ENCODE measurements at regions not wholly inside any gene's neighbourhood (a gene's known extent, or its start where the extent isn't known, plus 50 kb on each side); places are given as distances from the start of the nearest gene placed in this dataset.

DNA sequence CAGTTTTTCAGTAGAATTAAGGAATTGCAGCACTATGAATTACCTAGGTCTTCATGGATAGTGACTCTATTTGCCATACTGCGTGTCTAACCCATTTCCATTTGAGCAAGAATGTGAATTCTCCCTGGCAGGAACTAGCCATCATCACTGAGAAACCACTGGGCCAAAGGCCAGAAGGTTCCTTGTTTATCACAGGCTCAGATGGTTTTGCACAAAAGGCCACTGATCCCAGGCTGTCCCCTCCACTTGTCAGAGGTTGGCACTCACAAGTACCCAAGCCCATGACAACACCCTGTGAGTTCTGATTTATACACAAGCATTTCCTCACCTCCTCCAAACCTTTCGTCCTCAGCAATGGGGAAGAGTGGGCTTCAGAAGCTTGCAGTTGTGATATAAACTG lies 131.8 kb downstream of the FOXB1 start:
- no peak for TF ChIP-seq POLR2A (IDR thresholded peaks at IDR 0.05; ENCODE audit: extremely low read depth, insufficient read length)
- no peak for TF ChIP-seq CTCF (IDR thresholded peaks at IDR 0.05; ENCODE audit: low read depth, low read length)
- TF ChIP-seq MAX (IDR thresholded peaks at IDR 0.05; ENCODE audit: low read depth, low read length): no peak
- TF ChIP-seq MYC (IDR thresholded peaks at IDR 0.05; ENCODE audit: low read depth, low read length): no peak
